GM12873 (cell line): ENCODE measurements at regions not wholly inside any gene's neighbourhood (a gene's known extent, or its start where the extent isn't known, plus 50 kb on each side); places are given as distances from the start of the nearest gene placed in this dataset.

Experiments used
- CTCF ChIP-seq: IDR thresholded peaks from 2 replicates; pipeline ENCODE4 v1.5.1; 2012; ENCODE audit warnings: low read depth, mild to moderate bottlenecking, moderate library complexity, low read length, control low read depth; ENCODE audit not compliant: insufficient read depth; ENCODE audit errors: missing control alignments

GRCh38 chr12:72133497-72134055 is 138.6 kb upstream of the TRHDE start:
- TF ChIP-seq CTCF, result no peak

- TF ChIP-seq CTCF, result no peak
These were observed 137.7 kb upstream of the TRHDE start for GRCh38 chr12:72134246-72135020.

GRCh38 chr12:72135021-72135301 is 137.2 kb upstream of the TRHDE start:
- TF ChIP-seq CTCF, result no peak

GRCh38 chr12:72136792-72137191 is 135.4 kb upstream of the TRHDE start:
- no peak for TF ChIP-seq CTCF

- TF ChIP-seq CTCF, result no peak
These were observed 132.8 kb upstream of the TRHDE start for GRCh38 chr12:72139411-72139810.

- TF ChIP-seq CTCF, result peak; percentile 49
These were observed 130.8 kb upstream of the TRHDE start for GRCh38 chr12:72141381-72141780.

- no peak for TF ChIP-seq CTCF
These were observed 127.6 kb upstream of the TRHDE start for GRCh38 chr12:72144553-72144952.
